Panc1 (cell line): ENCODE measurements at regions not wholly inside any gene's neighbourhood (a gene's known extent, or its start where the extent isn't known, plus 50 kb on each side); places are given as distances from the start of the nearest gene placed in this dataset.

Source experiments
- POLR2AphosphoS5 ChIP-seq: IDR thresholded peaks from 2 replicates; pipeline ENCODE4 v1.6.1; 2012; ENCODE audit warnings: mild to moderate bottlenecking, low read depth, low read length, moderate library complexity
- SIN3A ChIP-seq: IDR thresholded peaks from 2 replicates; pipeline ENCODE4 v1.6.1; 2012; ENCODE audit warnings: low read depth, mild to moderate bottlenecking, low read length, moderate library complexity, borderline replicate concordance; ENCODE audit not compliant: insufficient read depth
- TF ChIP-seq, protein P1 (sequence below): fragments of 450-650 bp; IDR thresholded peaks from 2 replicates; pipeline ENCODE4 v1.5.1; 2017; ENCODE audit warnings: mild to moderate bottlenecking

- TF ChIP-seq, protein P1, sequence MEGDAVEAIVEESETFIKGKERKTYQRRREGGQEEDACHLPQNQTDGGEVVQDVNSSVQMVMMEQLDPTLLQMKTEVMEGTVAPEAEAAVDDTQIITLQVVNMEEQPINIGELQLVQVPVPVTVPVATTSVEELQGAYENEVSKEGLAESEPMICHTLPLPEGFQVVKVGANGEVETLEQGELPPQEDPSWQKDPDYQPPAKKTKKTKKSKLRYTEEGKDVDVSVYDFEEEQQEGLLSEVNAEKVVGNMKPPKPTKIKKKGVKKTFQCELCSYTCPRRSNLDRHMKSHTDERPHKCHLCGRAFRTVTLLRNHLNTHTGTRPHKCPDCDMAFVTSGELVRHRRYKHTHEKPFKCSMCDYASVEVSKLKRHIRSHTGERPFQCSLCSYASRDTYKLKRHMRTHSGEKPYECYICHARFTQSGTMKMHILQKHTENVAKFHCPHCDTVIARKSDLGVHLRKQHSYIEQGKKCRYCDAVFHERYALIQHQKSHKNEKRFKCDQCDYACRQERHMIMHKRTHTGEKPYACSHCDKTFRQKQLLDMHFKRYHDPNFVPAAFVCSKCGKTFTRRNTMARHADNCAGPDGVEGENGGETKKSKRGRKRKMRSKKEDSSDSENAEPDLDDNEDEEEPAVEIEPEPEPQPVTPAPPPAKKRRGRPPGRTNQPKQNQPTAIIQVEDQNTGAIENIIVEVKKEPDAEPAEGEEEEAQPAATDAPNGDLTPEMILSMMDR, result no peak
- no peak for TF ChIP-seq SIN3A
- no peak for TF ChIP-seq POLR2AphosphoS5
Observed at GRCh38 chr2:8541636-8542035, 140.2 kb upstream of the ID2 start.
